KG1 (cell line): ENCODE measurements at regions not wholly inside any gene's neighbourhood (a gene's known extent, or its start where the extent isn't known, plus 50 kb on each side); places are given as distances from the start of the nearest gene placed in this dataset.

Source experiments
- DNase-seq: peaks from one replicate; lab custom pipeline; 2025; lab: John Stamatoyannopoulos, UW

- DNase-seq, result no peak
These were observed 323.3 kb upstream of the ZNF32 start for GRCh38 chr10:43971981-43972380.

DNA sequence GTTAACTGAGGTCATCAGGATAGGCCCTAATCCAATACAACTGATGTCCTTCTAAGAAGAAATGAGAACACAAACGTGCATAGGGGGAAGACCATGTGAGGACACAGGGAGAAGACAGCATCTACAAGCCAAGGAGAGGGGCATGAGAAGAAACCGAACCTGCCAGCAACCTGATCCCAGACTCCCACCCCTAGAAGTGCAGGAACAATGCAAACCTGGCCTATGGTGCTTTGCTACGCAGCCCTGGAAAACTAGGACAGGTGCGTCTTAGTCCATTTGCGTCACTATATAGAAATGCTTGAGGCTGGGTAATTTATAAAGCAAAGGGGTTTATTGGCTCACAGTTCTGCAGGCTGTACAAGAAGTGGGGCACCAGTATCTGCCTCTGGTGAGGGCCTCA, 322.6 kb upstream of the ZNF32 start:
- DNase-seq, result no peak

GRCh38 chr10:43970717-43971116, 322.0 kb upstream of the ZNF32 start:
- DNase-seq, result no peak

DNA sequence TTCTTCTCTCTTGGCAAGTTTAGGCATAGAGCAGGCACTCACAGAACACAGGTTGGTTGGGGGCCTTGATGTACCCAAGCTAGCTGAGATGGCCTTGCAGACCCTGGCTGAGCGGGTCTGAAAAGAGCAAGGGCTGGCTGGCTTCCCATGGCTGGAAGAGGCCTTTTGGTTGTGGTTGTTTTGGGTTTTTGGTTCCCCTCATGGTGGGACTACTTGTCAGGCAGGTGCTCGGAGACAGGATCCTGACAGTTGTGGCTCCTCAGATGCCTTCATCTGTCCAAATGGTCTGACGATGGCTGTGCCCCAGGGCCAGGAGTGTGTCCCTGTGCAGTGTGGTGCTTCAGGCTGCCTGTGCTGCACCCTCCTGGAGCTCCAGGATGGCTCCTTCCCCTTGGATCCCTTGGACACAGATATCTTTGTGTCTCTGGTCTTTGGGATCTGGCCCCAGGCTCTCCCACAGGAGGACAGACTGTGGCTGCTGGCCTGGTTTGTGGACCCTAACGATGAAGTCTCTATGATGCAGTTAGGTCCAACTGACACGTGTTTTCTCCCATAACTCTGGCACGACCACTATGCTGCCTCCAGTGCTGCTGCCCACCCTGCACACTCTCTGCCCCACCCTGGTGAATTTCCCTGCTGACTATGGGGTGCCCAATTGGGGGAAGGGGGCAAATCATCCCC, 321.5 kb upstream of the ZNF32 start:
- DNase-seq, result no peak

- DNase-seq, result no peak
These were observed 320.8 kb upstream of the ZNF32 start for GRCh38 chr10:43969506-43969905.

GRCh38 chr10:43968961-43969360, 320.3 kb upstream of the ZNF32 start:
- DNase-seq, result no peak

GRCh38 chr10:43968076-43968475, 319.4 kb upstream of the ZNF32 start:
- no peak for DNase-seq

GRCh38 chr10:43966571-43966965, 317.9 kb upstream of the ZNF32 start:
- no peak for DNase-seq

DNA sequence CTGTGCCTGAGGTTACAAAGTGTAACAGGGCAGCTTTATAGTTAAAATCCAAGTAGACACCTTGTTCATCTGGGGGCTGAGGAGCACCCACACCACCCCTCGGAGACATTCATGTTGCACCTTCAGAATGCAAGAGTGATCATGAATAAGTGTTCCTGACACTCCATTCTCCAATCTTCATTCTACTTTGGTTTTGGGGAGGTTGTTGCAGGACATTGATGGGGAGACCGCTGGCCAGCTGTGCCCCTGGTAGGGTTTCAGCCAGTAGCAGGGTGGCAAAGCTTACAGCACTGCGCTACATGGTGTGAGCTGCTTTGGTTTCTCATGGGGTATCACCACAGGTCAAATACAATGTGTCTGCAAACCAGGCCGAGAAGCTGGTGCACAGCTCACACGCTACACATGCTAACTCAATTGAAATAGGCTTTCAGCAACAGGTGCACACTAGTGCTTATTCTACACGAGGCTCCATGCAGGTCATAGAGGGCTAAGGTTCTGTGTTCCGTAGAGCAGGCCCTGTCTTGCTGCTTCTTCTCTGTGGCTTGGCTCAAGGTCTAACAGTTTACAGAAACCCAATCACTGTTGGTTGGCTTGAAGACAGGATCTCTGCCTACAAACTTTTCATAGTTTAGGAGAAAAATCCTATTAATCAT, 317.4 kb upstream of the ZNF32 start:
- DNase-seq, result no peak

DNA sequence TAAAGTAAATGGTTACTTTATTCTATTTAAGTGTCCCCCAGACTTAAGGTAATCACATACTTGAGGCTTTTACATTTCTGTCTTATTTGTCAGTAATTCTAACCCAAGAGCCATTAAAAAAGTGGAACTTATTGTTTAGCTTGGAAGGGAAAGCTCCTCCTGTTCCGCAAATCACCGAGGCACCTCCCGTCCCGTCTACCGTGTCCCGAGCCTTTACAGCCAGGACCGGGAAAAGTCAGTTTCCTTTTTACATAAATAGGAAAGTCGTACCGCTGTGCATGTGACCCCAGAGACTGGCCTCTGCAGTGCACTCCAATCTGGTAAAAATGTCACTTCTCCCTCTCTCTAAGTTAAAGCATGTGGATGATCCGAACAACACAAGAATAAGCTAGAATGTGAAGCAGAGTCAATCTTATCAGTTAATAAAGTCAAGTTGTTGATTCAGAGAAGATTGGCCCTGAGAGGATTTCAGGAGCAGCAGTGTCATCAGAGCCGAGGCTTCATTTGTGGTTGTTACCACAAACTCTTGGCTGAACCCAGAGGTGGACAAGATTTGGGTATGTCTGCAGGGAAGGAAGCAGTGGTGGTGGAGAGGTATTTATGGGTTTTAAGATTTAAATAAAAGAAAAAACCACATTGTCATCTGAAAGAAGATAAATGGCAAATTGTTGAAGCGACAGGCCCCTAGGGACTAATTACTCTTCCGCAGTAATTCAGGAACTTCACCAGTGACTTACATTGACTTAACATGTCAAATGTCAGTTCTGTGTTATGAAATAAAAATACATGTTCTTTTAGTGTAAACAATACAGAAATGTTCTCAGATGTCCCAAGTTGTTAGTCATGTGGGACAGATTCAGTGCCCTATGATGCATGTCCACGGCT, 316.6 kb upstream of the ZNF32 start:
- DNase-seq, result no peak

GRCh38 chr10:43964486-43964885, 315.8 kb upstream of the ZNF32 start:
- DNase-seq, result no peak

- DNase-seq, result no peak
These were observed 315.2 kb upstream of the ZNF32 start for GRCh38 chr10:43963793-43964425.

- DNase-seq, result no peak
These were observed 314.7 kb upstream of the ZNF32 start for GRCh38 chr10:43963379-43963778.

GRCh38 chr10:43962346-43963191, 313.9 kb upstream of the ZNF32 start:
- DNase-seq, result no peak

- no peak for DNase-seq
These were observed 313.1 kb upstream of the ZNF32 start for GRCh38 chr10:43961523-43962345.

- no peak for DNase-seq
These were observed 312.3 kb upstream of the ZNF32 start for GRCh38 chr10:43960981-43961380.

GRCh38 chr10:43960477-43960876, 311.8 kb upstream of the ZNF32 start:
- no peak for DNase-seq

DNA sequence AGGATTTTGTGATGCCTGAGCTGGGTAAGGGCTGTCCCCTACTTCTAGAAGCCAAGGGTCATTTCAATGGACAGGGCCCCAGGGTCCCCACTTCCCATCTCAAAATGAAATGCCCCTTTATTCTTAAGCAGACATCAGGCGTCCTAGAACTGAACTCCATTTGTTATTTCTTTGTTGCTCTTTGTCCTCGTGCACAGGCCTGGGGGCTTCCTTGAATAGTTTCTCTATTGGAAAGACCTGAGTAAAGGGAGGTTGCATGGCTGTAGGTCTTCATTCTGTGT, 311.4 kb upstream of the ZNF32 start:
- DNase-seq, result no peak

DNA sequence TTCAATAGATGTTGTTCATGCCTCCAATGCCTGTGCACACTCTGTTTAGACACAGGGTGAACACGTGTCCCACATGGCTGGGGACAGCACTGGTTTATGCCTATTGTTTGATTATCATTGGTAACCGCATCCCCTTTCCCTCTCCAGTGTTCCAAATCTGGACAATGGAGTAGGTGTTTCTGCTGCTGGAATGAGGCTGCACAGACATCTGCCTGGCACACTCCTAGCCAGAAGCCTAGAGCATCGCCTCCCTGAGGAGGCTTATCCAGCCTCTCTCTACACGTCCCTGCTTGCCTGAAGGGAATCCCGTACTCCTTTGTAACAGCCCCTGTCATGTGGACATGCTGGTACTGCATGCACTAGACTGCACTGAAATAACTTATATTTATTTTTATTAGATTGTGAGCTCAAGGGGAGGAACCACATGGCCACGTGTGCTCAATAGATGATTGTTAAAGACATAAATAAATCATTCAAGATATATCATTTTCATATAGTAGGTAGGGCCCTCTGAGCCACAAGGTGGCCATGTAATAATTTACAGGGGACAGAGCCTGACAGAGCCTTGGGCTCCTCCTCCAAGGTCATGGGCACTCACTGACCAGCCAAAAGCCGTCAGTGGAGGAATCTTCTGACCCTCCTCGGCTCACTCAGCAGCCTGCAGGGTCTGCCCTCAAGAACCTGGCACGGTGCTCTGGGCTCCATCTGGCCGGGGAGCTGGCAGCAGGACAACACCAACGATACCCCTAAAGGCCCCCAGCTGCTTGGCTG, 310.9 kb upstream of the ZNF32 start:
- DNase-seq, result no peak

DNA sequence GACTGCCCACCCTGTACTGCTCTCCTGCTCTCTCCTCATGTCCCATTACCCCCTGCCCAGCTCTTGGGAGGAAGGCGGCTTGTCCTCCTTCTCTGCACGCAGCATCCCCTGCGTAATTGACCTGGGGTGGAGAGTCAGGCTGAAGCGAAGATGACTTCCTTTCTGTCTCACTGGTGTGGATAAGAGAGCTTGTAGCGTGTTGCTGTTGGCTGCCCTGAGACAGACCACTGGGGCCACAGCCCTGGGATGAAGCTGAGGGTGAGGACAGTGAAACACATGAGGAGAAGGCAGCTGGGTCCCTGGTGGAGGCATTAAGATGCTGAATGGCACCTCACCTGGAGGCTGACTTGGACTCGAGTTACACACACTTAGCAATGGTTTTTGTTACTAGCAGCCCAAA, 310.3 kb upstream of the ZNF32 start:
- DNase-seq, result no peak
